GM21360 (cell line): ENCODE measurements at regions not wholly inside any gene's neighbourhood (a gene's known extent, or its start where the extent isn't known, plus 50 kb on each side); places are given as distances from the start of the nearest gene placed in this dataset.
"Not testable (repeated sequence)": the region's sequence is repeated elsewhere in the genome, so short reads cannot be mapped to it uniquely, and the experiment has no call there.

Experiments used
- ATAC-seq: cut with Tn5 transposase; IDR thresholded peaks from one replicate; pipeline ENCODE4 v1.9.1; 2021; ENCODE audit warnings: mild to moderate bottlenecking, moderate library complexity; ENCODE audit not compliant: unreplicated experiment

DNA sequence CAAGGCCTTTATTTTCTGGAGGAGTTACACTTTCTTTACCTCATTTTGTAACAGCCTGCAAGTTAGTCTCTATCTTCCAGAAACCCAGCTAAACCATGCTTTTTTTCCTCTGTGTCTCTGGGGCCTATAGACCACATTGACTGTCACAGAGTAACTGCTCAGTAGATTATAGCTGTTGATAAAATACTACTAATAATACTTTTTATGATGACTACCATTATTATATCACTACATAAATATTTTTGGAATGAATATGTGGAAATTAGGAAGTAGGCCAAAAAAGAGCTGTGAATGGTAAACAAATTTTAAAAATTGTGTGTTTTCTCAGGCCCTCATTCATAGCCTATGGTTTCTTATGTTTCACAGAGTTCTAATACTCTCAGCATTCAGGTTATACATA is 233.1 kb upstream of the USP24 start:
- no peak for ATAC-seq

DNA sequence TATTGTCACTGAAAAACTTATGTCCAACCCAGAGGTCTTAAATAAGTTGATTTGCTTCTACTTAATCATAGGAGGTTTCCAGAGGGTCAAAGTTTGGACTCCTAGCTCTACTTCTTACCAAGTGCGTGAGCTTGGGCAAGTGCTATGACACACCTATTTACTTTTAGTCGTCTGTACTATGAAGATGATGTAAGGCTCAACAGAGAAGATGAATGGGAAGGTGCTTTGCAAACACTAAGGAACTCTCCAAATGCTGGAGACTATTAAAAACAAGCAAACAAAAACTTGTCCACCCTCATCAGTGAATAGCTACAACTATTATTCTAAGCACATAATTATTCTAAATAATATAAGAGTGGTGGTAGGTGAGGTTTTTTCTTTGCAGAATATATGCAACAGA is 232.3 kb upstream of the USP24 start:
- no peak for ATAC-seq

DNA sequence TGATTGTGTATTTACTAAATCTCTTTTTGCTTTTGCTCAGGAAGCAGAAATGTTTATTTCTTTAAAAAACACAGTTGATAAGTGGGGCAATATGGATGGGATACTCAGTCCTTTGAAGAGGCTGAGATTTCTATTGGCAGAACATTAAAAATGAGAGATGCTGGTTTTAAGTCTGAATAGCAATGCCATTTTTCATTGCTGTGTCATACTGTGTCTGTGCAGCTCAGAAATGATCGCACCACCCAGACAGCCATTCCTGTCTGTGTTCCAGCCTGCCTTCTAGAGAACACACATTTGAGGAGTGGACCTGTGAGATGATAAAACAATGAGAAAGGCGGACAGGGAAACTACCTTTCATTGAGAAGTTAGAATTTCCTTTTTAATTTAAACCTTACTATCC is 231.2 kb upstream of the USP24 start:
- ATAC-seq = no peak

DNA sequence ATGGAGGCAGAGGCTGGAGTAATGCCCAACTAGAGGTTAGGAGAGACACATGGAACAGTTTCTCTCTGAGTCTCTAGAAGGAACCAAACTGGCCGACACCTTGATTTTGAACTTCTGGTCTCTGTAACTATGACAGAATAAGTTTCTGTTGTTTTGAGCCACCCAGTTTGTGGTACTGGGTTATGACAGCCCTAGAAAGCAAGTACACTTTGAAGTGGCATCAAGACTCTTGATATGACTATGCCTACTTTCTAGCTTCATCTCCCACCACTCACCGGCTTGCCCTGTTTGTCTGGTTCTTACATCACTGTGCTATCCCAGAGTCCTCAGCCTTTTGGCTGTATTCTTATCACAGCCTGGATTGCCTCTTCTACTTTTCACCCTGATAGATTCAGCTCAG is 230.3 kb upstream of the USP24 start:
- peak; percentile 91 for ATAC-seq

DNA sequence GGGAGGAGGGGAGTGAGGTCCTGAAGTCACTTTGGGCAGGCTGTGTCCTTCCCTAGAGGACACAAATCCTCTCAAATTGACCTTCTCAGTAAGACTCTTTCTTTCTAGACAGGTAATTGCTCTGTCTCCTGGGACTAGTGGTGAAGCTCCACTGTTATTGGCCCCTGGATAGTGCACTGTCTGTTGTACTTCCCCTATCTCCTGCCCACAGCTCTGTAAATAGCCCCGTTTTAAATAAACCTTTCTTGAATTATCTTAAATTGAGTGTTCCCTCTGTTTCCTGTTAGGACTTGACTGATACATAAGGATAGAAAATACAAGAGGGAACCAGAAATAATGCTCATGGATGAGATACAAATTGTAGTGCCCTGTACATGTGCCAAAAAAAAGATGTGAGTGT is 229.5 kb upstream of the USP24 start:
- no peak for ATAC-seq

DNA sequence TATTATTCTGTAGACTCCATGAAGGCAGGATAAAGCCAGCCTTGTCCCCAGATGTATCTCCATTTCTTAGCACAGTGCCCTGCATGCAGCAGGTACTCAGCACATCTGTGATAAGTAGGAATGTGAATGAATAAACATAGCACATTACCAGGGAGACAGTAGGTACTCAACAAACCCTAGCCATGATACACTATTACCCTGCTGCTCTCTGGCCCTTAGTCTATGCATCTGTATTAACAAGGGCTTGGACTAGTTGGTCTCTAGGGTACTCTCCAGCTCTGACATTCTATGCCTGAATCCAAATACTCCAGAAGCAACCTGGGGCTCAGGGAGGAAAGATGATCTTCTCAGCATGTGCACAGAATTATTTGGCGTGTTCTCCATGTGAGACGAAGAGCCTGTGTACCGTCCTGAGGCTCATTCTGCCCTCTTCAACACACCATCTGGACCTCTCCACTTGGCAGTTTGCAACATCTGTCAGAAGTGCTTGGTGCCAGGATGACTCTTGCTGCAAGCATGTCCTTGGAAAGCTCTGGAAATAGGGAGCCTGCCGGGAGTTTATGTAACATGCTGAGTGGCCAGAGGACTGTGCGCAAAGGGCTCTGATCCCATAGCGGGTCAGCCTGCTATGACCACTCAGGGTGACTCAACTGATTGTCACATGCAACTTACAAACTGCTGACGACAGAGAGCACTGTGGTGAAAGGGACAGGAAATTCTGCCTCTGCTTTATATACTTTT is 228.2 kb upstream of the USP24 start:
- no peak for ATAC-seq

DNA sequence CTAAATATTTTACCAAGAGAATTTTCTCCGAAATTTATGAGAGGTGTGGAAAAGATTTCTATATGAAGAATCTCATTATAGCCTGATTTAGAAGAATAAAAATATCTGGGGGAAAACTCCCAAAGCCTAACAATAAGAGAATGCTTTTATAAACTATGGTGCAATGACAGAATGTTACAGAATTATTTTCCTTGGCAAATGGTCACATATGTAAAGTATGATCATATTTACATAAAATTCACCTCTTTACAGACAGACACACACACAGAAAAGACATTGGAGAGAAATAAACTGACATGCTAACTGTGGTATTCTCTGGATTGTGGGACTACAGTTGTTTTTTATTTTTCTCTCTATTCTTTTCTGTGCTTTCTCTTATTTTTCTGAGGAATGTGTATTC is 226.3 kb upstream of the USP24 start:
- no peak for ATAC-seq

DNA sequence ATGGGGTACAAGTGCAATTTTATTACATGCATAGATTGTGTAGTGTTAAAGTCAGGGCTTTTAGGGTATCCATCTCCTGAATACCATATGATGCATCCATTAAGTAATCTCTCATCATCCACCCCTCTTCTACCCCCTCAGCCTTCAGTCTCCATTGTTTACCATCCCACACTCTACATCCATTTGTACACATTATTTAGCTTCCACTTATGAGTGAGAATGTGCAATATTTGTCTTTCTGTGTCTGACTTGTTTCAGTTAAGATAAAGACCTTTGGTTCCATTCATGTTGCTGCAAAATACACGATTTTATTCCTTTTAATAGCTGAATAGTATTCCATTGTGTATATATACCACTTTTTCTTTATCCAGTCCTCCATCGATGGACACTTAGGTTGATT is 222.5 kb upstream of the USP24 start:
- ATAC-seq = no peak

DNA sequence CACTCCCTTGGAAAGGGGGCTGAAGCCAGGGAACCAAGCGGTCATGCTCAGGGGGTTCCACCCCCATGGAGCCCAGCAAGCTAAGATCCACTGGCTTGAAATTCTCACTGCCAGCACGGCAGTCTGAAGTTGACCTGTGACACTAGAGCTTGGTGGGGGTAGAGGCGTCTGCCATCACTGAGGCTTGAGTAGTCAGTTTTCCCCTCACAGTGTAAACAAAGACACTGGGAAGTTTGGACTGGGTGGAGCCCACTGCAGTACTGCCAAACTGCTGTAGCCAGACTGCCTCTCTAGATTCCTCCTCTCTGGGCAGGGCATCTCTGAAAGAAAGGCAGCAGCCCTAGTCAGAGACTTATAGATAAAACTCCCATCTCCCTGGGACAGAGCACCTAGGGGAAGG is 215.6 kb upstream of the USP24 start:
- ATAC-seq = not testable (repeated sequence)

DNA sequence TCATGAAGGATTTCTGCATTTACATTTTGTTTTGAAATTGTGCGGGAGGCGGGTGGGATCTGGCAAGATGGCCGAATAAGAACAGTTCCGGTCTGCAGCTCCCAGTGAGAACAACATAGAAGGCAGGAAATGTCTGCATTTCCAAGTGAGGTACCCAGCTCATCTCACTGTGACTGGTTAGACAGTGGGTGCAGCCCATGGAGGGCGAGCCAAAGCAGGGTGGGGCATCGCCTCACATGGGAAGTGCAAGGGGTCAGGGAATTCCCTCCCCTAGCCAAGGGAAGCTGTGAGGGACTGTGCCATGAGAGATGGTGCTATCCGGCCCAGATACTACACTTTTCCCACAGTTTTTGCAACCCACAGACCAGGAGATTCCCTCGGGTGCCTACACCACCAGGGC is 215.0 kb upstream of the USP24 start:
- ATAC-seq = not testable (repeated sequence)

DNA sequence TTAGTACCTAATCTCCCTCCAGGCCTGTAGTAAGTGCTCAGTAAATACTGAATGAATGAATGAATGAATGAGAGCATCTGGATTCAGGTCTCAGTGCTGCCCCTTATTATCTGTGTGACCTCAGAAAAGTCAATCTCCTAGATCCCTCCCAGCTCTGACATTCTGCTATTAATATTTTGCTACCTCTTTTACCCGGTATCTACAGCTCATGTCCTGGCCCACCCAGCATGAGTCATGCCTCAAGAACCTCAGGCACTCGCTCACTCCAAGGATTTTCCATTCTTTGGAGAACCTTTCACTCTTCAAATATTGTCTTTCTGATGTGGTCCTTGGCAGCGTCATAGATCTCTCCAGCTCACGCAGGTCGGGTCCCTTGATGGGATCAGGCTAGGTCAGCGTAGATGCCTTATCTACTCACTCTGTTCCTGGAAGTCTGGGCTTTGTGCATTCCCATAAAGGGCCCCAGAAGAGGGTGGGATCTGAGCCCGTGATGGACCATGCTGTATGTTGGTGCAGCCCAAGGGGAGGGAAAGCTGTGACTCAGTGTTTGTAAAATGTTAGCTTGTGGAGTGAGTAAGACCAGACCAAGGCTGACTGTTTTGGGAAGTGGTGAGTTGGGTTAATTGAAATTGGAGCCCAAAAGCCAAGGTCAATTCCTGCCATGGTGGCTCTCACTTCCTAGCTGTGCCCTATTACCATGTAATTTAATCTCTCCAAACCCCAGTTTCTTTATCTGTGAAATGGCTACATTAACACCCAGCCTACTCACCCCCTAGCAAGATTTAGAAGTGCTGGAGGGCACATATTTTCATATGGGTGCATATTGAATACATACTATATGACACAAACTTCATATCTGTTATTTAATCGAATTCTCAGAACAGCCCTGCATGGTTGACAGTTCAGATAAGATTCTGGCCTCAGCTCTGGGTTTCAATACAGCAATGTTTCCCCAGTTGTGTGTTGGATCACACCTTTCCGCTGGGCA is 214.1 kb upstream of the USP24 start:
- no peak for ATAC-seq

DNA sequence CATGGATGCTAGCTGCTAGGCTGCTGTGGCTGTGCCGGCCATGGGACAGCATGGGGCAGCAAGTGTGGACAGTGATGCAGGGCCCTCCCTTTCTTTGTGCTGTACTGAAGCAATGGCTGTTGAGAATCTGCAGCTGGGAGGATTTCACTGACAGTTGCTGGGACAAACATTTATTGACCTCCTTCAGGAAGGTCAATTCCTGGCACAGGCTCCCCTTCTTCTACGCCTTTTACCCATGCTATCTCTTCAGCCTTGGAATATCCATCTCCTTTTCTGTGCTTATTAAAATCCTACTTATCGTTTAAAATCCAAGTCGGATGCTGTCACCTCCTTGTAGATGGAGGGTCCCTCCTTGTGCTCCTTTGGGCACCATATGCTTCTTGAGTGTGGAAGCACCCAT is 213.1 kb upstream of the USP24 start:
- no peak for ATAC-seq

DNA sequence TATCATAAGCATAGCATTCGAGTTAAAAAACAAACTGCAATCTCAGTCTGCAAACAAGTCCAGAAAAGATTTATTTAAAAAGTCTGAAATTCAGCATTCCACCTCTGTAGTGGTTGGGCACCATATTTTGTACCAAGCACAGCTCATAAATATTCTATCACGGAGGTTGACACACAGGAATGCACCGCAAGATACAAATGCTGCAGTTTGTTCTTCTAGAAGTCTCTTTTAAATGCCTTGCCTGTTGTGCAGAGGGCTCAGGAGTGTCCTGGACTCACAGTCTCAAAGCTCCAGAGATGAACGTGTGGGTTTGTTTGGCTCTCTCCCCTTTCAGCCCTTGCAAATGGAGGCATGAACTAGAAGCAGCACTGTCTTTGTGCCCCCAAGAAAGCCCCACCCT is 212.4 kb upstream of the USP24 start:
- no peak for ATAC-seq

DNA sequence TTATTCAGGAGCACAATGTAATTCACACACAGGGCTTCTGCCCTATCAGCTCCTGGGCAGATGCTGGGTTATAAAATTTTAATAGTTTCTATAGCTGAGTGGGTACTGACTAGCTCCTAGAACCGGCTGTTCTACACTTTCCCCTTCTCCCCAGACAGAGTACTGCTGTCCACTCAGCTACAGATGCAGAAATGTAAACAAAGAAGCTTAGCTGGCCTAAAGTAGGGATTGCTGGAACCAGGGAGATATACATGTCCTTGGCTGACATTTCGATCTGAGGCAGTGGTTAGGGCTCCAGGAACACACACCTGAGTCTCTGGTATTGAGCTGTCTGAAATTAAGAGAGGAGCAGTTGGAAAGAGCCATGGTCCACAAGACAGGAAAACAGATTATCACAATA is 211.5 kb upstream of the USP24 start:
- no peak for ATAC-seq

DNA sequence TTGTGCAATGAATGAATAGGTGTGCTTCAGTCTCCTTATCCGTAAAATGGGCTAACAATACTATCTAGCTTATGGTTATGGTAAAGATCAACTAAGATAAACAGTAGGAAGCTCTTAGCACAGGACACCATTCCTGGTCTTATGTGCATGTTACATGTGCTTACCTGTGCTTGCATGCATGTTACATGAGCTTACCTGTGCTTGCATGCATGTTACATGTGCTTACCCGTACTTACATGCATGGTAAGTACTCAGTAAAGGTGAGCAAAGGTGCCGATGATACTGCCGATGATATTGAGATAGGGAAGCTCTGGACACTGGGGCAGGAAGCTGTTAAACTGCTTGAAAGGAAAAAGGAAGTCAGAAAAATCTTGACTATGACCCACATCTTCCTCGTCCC is 211.0 kb upstream of the USP24 start:
- no peak for ATAC-seq

DNA sequence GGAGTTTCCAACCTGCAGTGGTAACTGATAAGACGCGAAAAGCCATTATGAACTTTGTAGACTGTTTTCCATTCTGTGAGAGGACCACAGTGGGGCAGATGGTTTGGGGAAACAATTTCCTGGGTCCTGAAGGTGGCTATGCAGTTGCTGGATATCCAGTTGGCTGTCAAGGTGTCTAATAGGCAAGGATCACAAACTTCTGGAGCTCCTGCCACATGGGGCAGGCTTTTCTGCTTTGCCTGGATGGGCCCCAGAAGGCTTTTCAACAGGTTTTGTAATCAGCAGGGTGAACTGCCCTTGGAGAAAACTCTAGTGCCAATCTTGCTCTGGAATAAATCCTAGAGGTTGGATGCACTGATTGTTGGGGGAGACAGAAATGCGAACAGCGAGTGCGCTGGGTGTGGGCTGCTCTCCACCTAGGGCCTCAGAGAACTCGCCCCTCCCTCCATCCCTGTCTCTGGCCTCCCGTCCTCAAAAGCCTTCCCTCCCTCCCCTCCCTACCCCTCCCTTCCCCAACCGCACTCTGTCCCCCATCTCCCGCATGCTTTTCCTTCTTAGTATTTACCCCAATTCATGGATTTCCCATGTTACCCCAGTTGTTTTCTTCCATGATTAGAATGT is 210.3 kb upstream of the USP24 start:
- no peak for ATAC-seq

DNA sequence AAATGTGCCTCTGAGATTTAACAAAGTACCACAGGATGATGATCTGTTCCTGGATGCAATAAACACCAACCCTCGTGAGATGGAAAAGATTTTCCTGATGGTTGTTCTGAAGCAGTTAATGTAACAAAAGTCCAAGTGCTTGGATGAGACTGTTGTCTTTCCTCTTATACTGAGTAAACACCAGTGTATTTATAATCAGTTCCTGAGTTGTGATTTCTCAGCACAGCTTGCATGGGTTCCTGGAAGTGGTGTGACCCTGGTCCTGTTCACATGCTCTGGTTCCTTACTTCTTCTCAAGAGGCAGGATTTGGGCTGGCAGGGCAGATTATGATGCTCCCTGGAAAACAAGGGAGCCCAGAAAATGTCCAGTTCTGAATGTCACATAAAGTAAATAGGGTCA is 208.2 kb upstream of the USP24 start:
- ATAC-seq = no peak

DNA sequence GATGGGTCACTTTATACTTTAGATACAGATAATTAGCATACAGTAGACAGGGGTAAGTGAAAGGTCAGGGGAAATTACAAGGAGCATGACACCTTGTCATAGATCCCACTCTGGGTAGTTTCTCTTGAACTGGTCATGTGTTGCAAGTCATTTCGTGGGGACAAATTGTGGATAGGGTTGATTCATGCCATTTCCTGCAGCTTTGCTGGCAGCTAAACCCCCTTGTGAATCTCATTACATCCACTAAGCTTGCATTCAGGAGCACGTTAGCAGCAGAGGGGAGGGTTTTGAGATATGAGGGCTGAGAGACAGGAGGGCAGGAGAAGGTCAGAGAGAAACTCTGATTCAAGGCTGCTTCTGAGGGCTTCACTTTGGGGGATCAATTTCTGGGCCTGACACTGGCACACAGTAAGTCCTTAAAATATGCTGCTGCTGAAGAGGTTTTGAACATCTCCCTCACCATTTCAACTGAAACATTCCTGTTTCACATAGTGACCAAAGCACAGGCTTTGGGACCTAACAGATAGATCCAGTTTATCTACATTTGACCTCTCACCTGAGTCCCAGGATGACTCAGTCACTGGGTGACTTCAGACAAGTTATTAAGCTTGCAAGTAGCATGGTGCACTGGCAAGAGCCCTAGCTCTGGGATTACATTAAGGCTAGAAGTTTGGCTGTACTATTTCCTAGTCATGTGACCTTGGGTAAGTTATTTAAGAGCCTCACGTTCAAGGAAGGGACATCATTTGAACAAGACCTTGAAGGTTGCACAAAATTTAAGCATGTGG is 206.0 kb upstream of the USP24 start:
- ATAC-seq = no peak

DNA sequence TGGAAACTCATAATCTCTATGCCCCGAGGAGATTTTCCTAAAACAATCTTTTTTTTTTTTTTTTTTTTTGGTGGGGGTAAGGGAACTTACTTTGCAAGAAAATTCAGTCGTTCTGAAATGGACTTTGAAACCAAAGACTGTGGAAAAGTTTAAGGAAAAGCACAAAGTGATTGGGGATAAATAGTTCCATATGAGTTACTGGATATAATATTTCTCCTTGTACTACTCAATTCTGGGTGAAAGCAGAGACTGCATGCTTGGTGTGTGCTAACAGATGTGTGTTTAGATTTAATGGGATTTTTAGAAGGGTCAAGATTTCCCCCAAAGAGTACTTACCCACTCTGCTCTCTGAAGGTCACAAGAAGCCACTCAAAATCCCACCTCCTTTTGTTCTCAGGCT is 204.9 kb upstream of the USP24 start:
- ATAC-seq = no peak

DNA sequence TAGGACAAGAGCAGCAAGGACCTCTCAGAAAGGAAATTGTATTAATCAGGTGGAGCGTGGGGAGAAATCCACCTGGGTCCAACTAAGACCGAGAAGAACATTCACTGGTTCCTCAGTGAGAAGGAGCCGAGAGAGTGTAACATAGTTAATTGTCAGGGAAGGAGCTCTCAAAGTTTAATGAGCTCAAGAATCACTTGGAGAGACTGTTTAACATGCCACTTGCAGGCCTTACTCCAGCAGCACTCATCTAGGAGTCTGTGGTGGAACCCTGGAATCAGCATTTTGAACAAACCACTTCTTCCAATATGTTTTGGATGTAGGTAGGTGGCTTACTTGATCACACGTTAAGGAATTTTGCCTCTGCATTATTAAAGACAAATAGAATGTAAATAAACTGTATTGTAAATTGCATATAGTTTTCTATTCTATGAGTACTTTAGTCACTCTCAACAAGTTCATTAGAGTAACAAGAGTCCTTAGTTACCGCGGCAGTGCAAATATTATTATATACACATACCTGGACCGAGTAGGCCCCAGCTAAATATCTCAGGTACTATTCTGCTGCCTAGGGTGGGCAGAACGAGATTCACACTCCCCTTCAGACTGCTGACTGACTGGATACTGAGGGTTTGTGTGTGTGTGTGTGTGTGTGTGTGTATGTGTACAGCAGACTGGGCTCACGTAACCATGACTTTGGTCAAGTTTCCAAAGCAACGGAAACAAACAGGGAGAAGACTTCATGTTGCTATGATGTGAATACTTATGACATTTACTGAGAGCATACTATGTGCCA is 203.2 kb upstream of the USP24 start:
- no peak for ATAC-seq
